Uterus (tissue), 2 donors: ENCODE measurements at regions not wholly inside any gene's neighbourhood (a gene's known extent, or its start where the extent isn't known, plus 50 kb on each side); places are given as distances from the start of the nearest gene placed in this dataset.

ENCODE experiments used
- CTCF ChIP-seq, 4 experiments: fragments of 200-600 bp in 2 of 4; fragments of 450-650 bp in 2 of 4; sonication (generic) in 2 of 4; IDR thresholded peaks; one replicate each; pipeline ENCODE4 v1.5.1; 2016 to 2019; ENCODE audit warnings: antibody characterized with exemption in 4 of 4, mild to moderate bottlenecking in 2 of 4, moderate library complexity in 1 of 4
- POLR2A ChIP-seq, 2 donors: fragments of 450-650 bp; IDR thresholded peaks; one replicate each; pipeline ENCODE4 v1.6.1; 2016; ENCODE audit warnings: antibody characterized with exemption in 2 of 2, mild to moderate bottlenecking in 1 of 2, moderate library complexity in 1 of 2

GRCh38 chr5:104345222-104346016 is 782.8 kb upstream of the NUDT12 start:
- TF ChIP-seq CTCF (IDR thresholded peaks at IDR 0.05) (no peak), POLR2A (IDR thresholded peaks at IDR 0.05) (no peak)
